OCI-LY3 (cell line): ENCODE measurements at regions not wholly inside any gene's neighbourhood (a gene's known extent, or its start where the extent isn't known, plus 50 kb on each side); places are given as distances from the start of the nearest gene placed in this dataset.
A peak's percentile ranks its signal among the peaks of the same experiment; 100 is the strongest.

Source experiments
- H2AFZ ChIP-seq: fragments of 200-600, 300-600 bp; shearing (Covaris generic); 2 replicates; pipeline ENCODE4 v1.6.0; 2014; ENCODE audit warnings: antibody characterized with exemption, low read depth, low read length
- H3K27ac ChIP-seq: fragments of 200-600, 300-600 bp; sonication (generic); 2 replicates; pipeline ENCODE4 v1.5.1; 2014; ENCODE audit warnings: mild to moderate bottlenecking, low read length, moderate library complexity, mixed read lengths
- H3K27me3 ChIP-seq: fragments of 200-600, 300-600 bp; sonication (generic); 2 replicates; pipeline ENCODE4 v1.6.1; 2014; ENCODE audit warnings: low read depth, low read length, mixed read lengths
- H3K36me3 ChIP-seq: fragments of 200-600, 300-600 bp; sonication (generic); replicated peaks from 2 replicates; pipeline ENCODE3; 2014; ENCODE audit warnings: low read depth, low read length, mixed read lengths
- H3K4me1 ChIP-seq: fragments of 300-600, 200-600 bp; sonication (generic); 2 replicates; pipeline ENCODE4 v1.6.1; 2014; ENCODE audit warnings: low read length, mixed read lengths
- H3K4me2 ChIP-seq: fragments of 200-600, 300-600 bp; sonication (generic); 2 replicates; pipeline ENCODE4 v1.6.1; 2014; ENCODE audit warnings: low read length, mixed read lengths
- H3K4me3 ChIP-seq: fragments of 300-600, 200-600 bp; sonication (generic); 2 replicates; pipeline ENCODE4 v1.5.1; 2014; ENCODE audit warnings: antibody characterized with exemption, mild to moderate bottlenecking, low read length, moderate library complexity
- H3K79me2 ChIP-seq: fragments of 300-600, 200-600 bp; shearing (Covaris generic); 2 replicates; pipeline ENCODE4 v1.6.1; 2014; ENCODE audit warnings: mild to moderate bottlenecking, low read length, mixed read lengths
- H3K9ac ChIP-seq: fragments of 300-600, 200-600 bp; shearing (Covaris generic); 2 replicates; pipeline ENCODE4 v1.6.0; 2014; ENCODE audit warnings: mild to moderate bottlenecking, low read length, moderate library complexity
- H3K9me3 ChIP-seq: fragments of 200-600, 300-600 bp; shearing (Covaris generic); 2 replicates; pipeline ENCODE4 v1.6.1; 2014; ENCODE audit warnings: low read length, mixed read lengths; ENCODE audit not compliant: insufficient read depth
- H4K20me1 ChIP-seq: fragments of 200-600, 300-600 bp; sonication (generic); 2 replicates; pipeline ENCODE4 v1.6.1; 2016; ENCODE audit warnings: low read length, mixed read lengths; ENCODE audit not compliant: insufficient read depth
- EZH2phosphoT487 ChIP-seq: fragments of 200-600 bp; shearing (Covaris generic); IDR thresholded peaks from 2 replicates; pipeline ENCODE4 v1.6.1; 2018; ENCODE audit warnings: antibody characterized with exemption, mixed run types, low read depth
- TF ChIP-seq, protein P1 (sequence below): fragments of 200-600, 300-600 bp; sonication (generic); IDR thresholded peaks from 2 replicates; pipeline ENCODE4 v1.5.1; 2014; ENCODE audit warnings: antibody characterized with exemption, low read length, low read depth

DNA sequence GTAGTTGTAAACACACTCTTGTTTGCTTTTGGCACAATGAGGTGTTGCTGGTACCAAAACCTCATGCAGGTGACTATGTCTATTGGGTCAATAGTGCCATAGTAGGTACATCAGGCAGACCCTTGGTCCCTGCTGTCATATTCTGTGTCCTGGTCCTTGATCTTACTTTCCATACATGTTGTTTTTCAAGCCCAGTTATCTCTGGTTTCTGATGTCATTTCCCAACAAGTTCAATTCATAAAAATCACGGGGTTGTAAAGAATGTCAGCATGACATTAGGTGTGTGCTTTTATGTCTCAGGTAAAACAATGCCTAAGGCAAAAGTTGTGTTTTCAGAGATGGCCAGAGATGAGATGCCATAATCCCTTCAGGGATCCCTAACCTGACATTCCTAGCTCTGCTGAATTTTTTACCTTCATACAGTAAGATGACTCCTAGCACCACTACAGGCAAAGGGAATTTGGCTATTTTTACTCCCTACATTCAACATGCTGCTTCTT is 390.3 kb upstream of the PKN2 start:
- H3K4me1 ChIP-seq, result peaks cover 34% of the 10 kb centered on the region
- H2AFZ ChIP-seq, result no peak overlapping the region
- no peaks in the 10 kb centered on the region for H3K9me3 ChIP-seq
- TF ChIP-seq, protein P1, sequence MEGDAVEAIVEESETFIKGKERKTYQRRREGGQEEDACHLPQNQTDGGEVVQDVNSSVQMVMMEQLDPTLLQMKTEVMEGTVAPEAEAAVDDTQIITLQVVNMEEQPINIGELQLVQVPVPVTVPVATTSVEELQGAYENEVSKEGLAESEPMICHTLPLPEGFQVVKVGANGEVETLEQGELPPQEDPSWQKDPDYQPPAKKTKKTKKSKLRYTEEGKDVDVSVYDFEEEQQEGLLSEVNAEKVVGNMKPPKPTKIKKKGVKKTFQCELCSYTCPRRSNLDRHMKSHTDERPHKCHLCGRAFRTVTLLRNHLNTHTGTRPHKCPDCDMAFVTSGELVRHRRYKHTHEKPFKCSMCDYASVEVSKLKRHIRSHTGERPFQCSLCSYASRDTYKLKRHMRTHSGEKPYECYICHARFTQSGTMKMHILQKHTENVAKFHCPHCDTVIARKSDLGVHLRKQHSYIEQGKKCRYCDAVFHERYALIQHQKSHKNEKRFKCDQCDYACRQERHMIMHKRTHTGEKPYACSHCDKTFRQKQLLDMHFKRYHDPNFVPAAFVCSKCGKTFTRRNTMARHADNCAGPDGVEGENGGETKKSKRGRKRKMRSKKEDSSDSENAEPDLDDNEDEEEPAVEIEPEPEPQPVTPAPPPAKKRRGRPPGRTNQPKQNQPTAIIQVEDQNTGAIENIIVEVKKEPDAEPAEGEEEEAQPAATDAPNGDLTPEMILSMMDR, result no peak
- no peak for TF ChIP-seq EZH2phosphoT487
- no peaks in the 10 kb centered on the region for H3K27me3 ChIP-seq
- H3K79me2 ChIP-seq, result no peaks in the 10 kb centered on the region
- H4K20me1 ChIP-seq, result no peaks in the 10 kb centered on the region
- no peak overlapping the region for H3K4me2 ChIP-seq
- H3K4me3 ChIP-seq, result no peak overlapping the region
- no peaks in the 10 kb centered on the region for H3K36me3 ChIP-seq
- H3K27ac ChIP-seq, result no peak overlapping the region
- no peak overlapping the region for H3K9ac ChIP-seq

DNA sequence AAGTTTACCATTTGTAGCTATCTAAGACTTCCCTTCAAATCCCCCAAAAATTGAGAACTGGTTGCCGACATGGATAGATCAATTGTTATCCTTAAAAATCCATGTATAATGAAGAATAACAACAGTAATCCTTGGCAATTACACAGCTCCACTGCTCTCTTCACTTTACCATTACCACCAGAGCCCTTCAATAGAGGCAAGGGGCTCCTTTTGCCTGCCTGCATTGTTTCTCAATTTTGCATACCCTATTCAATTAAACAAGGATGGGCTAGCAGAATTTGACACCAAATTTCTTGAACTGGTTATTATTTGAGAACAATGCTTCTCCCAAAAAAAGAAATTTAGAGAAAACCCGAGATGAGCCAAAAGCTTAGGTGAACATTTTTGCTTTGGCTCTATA is 387.8 kb upstream of the PKN2 start:
- Histone ChIP-seq H3K9me3 (no peaks in the 10 kb centered on the region), H3K36me3 (no peaks in the 10 kb centered on the region), H3K4me2 (peak overlapping the region; percentile 63), H2AFZ (no peak overlapping the region), H3K9ac (peak overlapping the region; percentile 50), H3K27ac (peak overlapping the region; percentile 85), H3K4me3 (peak overlapping the region; percentile 46), H3K79me2 (no peaks in the 10 kb centered on the region), H4K20me1 (no peaks in the 10 kb centered on the region), H3K27me3 (no peaks in the 10 kb centered on the region), H3K4me1 (peaks cover 45% of the 10 kb centered on the region)
- TF ChIP-seq, protein P1, result no peak
- TF ChIP-seq EZH2phosphoT487, result no peak

DNA sequence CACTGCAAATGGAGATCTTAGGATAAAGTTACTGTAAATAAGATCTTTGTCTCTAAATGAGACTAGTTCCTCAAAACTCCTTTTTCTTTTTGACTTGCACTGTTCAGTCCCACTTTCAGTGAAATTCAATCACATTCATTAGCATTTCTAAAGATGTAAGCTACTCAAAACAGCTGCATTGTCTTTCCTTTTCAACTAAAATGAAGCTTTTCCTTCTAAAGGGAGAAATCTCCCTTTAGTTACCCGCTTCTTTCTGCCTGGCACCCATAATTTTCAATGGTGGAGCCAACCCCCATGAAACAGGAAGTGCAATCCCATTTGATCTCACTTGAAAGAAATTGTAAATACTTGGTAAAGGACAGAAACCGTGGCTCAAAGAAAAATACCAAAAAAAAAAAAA is 387.4 kb upstream of the PKN2 start:
- H2AFZ ChIP-seq, result no peak overlapping the region
- peak overlapping the region; percentile 46 for H3K4me3 ChIP-seq
- H3K9ac ChIP-seq, result peak overlapping the region; percentile 50
- no peaks in the 10 kb centered on the region for H3K27me3 ChIP-seq
- TF ChIP-seq, protein P1, result no peak
- TF ChIP-seq EZH2phosphoT487, result no peak
- H3K4me2 ChIP-seq, result peak overlapping the region; percentile 63
- peak overlapping the region; percentile 85 for H3K27ac ChIP-seq
- peaks cover 45% of the 10 kb centered on the region for H3K4me1 ChIP-seq
- H3K9me3 ChIP-seq, result no peaks in the 10 kb centered on the region
- H4K20me1 ChIP-seq, result no peaks in the 10 kb centered on the region
- no peaks in the 10 kb centered on the region for H3K79me2 ChIP-seq
- H3K36me3 ChIP-seq, result no peaks in the 10 kb centered on the region

DNA sequence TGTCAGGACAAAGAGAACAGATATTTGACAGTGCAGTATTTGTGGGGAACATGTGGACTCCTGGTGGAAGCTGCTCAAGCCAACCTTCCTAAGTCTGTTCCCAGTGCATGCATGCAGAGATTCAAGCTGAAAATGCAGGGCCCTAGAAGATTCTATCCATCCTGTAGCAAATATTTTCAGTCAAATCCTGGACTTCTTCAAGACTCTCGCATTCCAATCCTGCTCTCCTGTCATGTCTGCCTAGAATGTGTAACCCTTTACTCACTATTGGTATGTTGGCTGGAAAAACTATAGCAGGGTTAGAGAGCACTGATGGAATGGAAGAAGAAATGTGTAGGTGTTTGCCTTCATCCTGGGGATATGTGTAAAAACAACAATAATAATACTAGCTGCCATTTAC is 385.6 kb upstream of the PKN2 start:
- Histone ChIP-seq H3K4me1 (peaks cover 52% of the 10 kb centered on the region), H2AFZ (no peak overlapping the region), H3K27ac (peak overlapping the region; percentile 85), H3K27me3 (no peaks in the 10 kb centered on the region), H4K20me1 (no peaks in the 10 kb centered on the region), H3K9ac (peak overlapping the region; percentile 34; the same call in 1 of the 2 replicates), H3K36me3 (no peaks in the 10 kb centered on the region), H3K79me2 (no peaks in the 10 kb centered on the region), H3K9me3 (no peaks in the 10 kb centered on the region), H3K4me2 (peak overlapping the region; percentile 63; the same call in 1 of the 2 replicates), H3K4me3 (no peak overlapping the region)
- TF ChIP-seq, protein P1, result no peak
- TF ChIP-seq EZH2phosphoT487, result no peak
